DMS114 treated with DMSO at 0.1 percent for 48 hours (cell line): ENCODE measurements at regions not wholly inside any gene's neighbourhood (a gene's known extent, or its start where the extent isn't known, plus 50 kb on each side); places are given as distances from the start of the nearest gene placed in this dataset.
A peak's percentile ranks its signal among the peaks of the same experiment; 100 is the strongest.
"Not testable (repeated sequence)": the region's sequence is repeated elsewhere in the genome, so short reads cannot be mapped to it uniquely, and the experiment has no call there.

ENCODE experiments used
- DNase-seq: peaks from one replicate; lab custom pipeline; 2025; ENCODE audit not compliant: unreplicated experiment; lab: John Stamatoyannopoulos, UW

GRCh38 chr20:59490196-59491004, 113.9 kb upstream of the PHACTR3 start:
- DNase-seq: not testable (repeated sequence)

DNA sequence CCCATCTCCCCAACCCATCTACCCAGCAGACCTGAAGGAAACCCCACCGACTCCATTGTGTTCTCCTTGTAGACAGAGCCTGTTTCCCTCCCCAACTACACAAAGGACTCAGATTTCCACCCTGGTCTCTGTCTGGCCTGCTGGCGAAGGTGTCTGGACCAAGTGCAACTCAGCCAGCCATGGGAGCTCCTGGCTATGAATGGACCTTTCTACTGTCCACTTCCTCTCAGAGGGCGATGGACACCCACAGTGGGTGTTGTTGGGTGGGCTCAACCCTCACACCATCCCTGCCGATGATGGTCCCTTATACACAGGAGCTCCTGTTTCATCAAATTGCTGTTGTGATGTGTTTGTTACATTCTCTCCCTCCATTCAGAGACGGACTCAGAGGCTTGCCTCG, 112.5 kb upstream of the PHACTR3 start:
- no peak for DNase-seq

DNA sequence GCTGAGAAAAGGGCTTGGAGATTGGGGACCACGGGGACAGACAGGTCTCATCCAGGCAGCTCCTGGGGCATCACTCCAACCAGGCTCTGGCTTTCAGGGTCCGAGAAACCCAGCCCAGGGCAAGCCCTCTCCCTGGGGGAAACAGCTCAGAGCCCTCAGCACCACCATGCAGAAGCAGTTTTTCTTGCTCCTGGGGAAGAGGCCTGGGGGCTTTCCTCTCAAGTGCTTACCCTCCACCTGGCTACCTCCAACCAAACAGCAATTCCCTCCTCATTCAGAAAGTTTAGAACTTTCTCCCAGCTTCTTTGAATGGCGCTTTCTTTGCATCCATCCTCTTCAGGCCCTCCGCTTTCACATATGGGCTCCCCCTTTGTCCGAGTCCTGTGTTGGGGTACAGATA, 110.4 kb upstream of the PHACTR3 start:
- DNase-seq: no peak

DNA sequence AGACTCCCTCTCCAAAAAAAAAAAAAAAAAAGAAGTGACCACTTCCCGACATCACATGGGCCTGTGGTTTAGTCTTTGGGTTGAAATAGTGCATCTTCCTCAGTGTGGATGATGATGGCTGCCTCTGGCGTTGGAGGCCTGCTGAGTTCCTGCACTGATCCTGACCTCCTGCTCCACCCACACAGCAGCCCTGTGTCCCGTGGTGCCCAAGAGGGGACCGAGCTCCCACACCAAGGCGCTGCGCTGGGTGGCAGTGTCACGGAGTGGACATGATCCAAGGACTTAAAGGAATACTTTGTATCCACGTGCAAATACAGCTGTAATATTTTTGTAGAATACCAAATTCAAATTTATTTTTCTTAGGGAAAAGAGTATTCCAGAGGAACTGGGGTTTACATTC, 109.2 kb upstream of the PHACTR3 start:
- no peak for DNase-seq

DNA sequence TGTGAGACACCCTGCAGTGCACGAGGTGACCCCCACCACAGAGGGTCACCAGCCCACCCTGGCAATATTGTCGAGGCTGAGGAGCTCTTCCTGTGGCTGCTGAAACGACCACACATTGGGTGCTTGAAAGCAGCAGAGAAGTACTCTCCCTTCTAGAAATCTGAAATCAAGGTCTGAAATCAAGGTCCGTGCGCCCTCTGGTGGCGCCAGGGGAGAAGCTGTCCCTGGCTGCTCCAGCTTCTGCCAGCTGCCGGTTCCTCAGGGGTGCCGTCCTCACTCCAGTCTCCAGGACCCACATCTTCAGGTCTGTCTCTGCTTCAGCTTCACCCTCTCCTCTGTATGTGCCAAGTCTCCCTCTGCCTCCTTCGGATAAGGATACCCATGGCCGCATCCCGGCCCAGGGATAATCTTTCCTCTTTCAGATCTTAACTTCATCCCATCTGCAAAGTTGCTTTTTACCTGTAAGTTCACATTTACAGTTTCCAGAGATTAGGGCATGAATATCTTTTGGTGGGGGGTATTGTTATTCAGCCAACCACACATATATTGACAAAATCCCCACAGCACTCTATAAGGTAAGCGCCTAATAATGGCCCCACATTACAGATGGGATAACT, 108.3 kb upstream of the PHACTR3 start:
- peak; percentile 60 for DNase-seq

GRCh38 chr20:59498291-59498690, 106.0 kb upstream of the PHACTR3 start:
- no peak for DNase-seq

DNA sequence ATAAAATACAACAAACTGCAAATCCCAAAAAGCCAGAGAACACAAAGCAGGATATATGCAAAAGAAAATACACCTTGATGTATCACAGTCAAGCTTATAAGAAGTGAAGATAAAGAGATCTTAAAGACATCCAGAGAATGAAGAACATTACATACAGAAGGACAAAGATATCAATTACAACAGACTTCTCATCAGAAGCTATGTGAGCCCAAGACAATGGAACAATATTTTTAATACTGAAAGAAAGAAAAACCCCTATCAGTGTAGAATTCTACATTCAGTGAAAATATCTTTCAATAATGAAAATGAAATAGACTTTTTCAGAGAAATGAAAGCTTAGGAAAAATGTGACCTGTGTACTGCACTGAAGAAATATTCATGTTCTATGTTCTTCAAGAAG, 104.5 kb upstream of the PHACTR3 start:
- DNase-seq: no peak

DNA sequence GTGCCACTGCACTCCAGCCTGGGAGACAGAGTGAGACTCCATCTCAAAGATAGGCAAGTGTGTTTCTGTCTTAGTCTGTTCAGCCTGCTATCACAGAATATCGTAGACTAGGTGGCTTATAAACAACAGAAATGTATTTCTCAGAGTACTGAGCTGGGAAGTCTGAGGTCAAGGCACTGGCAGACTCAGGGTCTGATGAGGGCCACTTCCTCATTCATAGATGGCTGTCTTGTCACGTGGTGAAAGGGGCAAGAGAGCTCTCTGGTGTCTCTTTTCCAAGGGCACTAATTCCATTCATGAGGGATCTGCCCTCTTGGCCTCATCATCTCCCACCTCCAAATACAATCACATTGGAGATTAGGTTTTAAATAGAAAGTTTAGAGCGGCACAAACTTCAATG, 95.6 kb upstream of the PHACTR3 start:
- no peak for DNase-seq

GRCh38 chr20:59512651-59513050, 91.7 kb upstream of the PHACTR3 start:
- no peak for DNase-seq

GRCh38 chr20:59514554-59514953, 89.8 kb upstream of the PHACTR3 start:
- no peak for DNase-seq

- peak; percentile 78 for DNase-seq
Observed at GRCh38 chr20:59515013-59515905, 89.1 kb upstream of the PHACTR3 start.

- no peak for DNase-seq
Observed at GRCh38 chr20:59515906-59516209, 88.5 kb upstream of the PHACTR3 start.

- peak; percentile 46 for DNase-seq
Observed at GRCh38 chr20:59518881-59519706, 85.2 kb upstream of the PHACTR3 start.

DNA sequence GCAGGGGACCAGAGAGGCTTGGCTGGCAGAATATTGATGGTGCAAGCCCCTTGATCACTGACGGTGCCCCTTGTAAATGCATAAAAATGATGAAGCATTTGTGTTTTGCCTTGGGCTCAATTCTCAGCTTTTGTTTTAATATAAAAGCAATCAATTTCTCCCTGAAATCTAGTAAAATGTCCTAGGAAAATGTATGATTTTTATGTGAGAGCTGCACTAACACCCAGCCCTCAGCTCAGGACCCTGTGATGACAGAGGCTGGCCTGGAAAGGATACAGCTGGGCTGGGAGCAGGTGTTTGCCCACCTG, 84.7 kb upstream of the PHACTR3 start:
- DNase-seq: no peak

- no peak for DNase-seq
Observed at GRCh38 chr20:59520814-59521213, 83.5 kb upstream of the PHACTR3 start.

GRCh38 chr20:59525500-59526241, 78.7 kb upstream of the PHACTR3 start:
- peak; percentile 57 for DNase-seq

DNA sequence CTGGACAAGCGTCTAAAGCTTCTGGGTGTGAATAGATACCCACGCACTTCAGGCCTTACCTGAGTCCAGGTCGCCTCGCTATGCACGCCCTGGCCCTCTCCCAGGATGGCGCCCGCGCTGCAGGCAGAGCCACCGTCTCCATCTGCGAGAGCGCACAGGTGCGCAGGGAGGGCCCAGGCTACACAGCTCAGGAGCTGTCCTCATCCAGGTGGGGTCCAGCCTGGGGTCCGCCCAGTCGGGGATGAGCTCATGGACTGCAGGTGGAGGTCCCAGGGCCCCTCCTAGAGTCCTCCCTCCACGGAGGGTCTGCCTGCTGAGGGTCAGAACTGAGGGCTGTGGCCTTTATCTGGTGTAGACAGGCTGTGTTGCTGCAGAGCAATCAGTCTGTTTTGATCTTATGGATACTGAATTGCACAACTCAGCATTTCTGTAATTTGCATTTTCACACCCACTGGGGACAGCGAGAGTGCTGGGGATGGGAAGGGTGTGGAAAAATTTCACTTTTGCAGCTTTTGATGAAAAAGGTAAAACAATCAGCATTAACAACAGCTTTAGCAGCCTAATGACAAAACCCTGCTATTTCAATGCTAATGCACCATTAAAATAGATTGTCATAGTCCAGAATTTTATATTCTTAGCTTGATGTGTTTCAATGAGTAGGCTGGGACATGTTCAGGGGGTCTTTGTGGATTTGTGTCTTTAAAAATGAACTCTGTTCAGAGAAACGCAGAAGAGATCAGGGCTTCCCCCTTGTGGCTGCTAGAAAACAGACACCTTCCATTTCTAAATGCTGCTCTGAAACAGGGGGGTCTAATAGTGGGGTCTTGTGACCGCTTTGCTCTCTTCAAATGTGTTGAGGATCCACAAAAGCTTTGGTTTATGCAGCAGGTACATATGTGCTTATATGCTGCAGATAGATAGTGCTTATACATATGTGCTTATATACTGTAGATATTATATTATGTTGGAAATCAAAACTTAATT, 77.8 kb upstream of the PHACTR3 start:
- DNase-seq: peak; percentile 26

- DNase-seq: no peak
Observed at GRCh38 chr20:59530782-59531181, 73.6 kb upstream of the PHACTR3 start.

GRCh38 chr20:59537991-59538390, 66.3 kb upstream of the PHACTR3 start:
- no peak for DNase-seq
